Esophagus mucosa (tissue), 1 donor: ENCODE measurements at regions not wholly inside any gene's neighbourhood (a gene's known extent, or its start where the extent isn't known, plus 50 kb on each side); places are given as distances from the start of the nearest gene placed in this dataset.

Experiments
- ATAC-seq: fragments of 200-7000 bp; cut with Tn5 transposase; one replicate; pipeline ENCODE4 v1.9.1; 2020
- donor health status: DM: yes; HTN: yes; CAD: no.

- ATAC-seq, result no peak
These were observed 465.6 kb downstream of the HDGFL1 start for GRCh38 chr6:23034926-23035325.

DNA sequence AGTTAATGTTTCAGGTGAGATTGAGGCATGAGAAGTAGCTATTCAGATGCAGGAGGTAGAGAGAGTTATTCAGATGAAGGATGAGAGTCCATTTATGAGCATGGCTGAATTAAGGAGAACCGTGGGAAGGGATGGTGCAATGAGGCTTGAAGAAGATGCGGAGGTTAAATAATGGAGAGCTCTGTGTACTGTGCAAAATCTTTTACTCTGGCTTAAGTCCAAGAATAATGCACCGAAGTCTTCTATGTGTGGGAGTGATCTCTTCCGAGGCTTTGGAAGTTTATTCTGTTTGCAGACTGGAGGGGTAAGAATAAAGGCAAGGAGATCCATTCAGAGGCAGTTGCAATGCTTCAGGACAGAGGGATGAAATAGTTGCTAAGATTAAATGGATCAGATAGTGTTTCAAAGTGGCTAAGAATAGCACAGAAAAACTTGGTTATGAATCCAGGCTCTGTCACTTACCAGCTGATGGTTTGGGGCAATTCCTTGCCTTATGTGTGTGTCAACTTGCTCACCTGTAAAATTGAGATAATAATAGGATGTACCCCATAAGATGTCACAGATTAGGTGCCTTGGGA, 467.1 kb downstream of the HDGFL1 start:
- ATAC-seq, result no peak

GRCh38 chr6:23040899-23041298, 471.5 kb downstream of the HDGFL1 start:
- ATAC-seq, result no peak

DNA sequence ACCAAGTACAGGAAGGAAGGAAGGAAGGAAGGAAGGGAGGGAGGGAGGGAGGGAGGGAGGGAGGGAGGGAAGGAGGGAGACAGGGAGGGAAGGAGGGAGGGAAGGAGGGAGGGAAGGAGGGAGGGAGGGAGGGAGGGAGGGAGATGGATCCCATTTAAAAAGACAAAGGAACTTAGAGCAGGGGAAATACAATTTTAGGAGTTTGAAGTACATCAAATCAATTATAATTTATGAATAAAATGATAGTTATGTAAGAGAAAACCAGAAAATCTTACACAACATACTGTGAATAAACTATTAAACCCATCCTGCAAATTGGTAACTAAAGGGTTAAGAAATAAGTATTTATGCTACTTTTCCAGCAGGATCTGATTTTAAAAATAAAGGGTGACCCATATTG, 475.9 kb downstream of the HDGFL1 start:
- ATAC-seq, result no peak

- ATAC-seq, result no peak
These were observed 486.2 kb downstream of the HDGFL1 start for GRCh38 chr6:23055523-23055922.

GRCh38 chr6:23073821-23074220, 504.5 kb downstream of the HDGFL1 start:
- no peak for ATAC-seq

DNA sequence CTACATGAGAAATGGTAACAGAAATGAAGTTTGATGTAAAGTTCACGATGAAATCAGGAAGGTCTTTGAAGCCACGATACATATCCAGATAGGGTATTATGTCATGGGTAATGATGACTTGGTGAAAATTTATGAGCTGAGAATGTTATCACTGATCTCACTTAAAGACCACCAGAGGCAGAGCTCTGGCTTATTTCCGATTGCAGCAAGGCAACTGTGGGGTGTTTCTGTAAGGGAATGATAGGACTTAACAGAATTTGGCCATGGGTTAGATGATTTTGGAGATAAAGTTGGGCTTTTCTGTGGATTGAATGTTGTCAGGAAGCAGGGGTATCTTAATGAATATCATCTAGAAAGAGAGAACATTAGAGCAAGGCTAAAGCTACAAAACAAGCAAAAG, 508.4 kb downstream of the HDGFL1 start:
- no peak for ATAC-seq

- no peak for ATAC-seq
These were observed 512.3 kb downstream of the HDGFL1 start for GRCh38 chr6:23081701-23082100.

- ATAC-seq, result no peak
These were observed 516.7 kb downstream of the HDGFL1 start for GRCh38 chr6:23086100-23086499.

- ATAC-seq, result no peak
These were observed 518.1 kb downstream of the HDGFL1 start for GRCh38 chr6:23087471-23087870.

- no peak for ATAC-seq
These were observed 519.4 kb downstream of the HDGFL1 start for GRCh38 chr6:23088761-23089160.

DNA sequence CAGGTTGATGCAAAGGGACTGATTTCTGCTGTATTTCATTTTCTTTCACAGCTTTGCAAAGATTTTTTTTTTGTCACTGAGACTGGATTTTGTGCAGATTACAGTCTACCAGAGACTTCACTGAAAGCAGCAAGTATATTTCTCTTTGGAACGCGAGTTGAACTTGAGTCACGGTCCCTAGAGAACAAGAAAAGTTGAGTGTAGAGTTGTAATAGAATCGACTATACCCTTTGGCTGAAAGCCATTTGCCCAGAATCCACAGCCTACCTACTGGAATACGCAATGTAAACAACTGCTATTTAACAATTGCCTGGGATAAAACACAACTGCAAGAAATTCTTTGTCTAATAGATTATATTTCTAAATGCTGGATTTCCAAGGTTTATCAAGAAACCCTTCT, 520.6 kb downstream of the HDGFL1 start:
- no peak for ATAC-seq

DNA sequence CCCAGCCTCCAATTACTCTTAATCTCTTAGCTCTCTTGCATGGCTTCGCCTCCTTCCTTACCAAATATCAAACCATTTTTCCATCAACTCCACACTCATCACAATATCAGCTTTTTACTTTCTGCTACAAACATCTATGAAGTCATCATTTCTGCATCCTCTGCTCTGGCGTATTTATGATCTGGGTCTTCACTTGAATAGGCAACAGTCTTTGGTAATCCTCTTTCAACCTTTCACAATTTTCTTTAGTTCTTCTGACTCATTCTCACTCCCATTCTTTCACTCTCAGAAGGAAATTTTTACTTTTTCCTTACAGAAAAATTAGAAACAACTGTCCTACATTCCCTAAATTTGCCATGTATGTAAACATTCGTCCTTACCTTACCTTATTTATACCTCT, 522.4 kb downstream of the HDGFL1 start:
- no peak for ATAC-seq

GRCh38 chr6:23096876-23097275, 527.5 kb downstream of the HDGFL1 start:
- no peak for ATAC-seq

DNA sequence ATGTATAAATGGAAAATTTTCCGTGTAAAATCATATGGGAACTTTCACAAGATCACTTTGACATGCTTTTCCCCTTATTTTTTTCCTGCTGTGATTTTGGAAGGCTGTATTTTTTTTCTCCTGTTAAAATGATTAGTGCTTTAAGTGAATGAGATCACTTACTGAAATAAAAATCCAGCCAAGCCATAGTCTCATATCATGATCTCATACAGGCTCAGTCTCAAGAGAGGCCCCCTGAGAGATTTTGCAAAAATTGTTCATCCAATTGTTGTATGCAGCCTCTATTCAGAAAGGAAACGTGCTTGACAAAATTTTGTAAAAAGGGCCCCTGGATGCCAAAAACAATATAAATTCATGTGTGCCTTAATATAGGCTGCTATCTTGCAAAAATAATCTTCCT, 528.2 kb downstream of the HDGFL1 start:
- ATAC-seq, result no peak

DNA sequence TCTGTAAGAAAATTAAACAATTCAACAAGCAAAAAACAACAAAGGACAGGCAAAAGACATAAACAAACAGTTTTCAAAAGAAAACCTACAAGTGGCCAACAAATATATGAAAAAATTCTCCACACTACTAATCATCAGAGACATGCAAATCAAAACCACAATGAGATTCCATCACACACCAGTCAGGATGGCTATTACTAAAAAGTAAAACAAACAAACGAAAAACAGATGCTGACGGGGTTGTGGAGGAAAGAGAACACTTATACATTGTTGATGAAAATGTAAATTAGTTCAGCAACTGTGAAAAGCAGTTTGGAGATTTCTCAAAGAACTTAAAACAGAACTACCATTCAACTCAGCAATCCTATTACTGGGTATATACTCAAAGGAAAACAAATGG, 537.6 kb downstream of the HDGFL1 start:
- no peak for ATAC-seq

DNA sequence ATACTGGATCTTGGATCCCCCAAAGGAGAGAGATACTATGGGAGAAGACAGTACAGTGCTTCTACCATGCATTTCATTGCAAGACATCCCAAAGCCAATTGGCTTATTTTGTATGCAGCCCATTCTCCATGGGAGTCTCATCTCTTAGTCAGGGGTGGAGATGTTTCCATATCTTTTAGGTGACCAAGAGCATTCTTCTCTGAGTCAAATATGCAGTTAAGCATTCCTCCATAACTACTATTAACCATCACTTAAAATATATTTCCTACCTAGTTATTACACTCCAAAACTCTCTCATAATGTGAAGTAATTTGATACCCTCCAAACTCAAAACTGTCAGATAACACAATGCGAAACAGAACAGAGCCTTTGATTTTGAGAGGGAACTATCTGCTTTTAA, 542.6 kb downstream of the HDGFL1 start:
- ATAC-seq, result no peak

DNA sequence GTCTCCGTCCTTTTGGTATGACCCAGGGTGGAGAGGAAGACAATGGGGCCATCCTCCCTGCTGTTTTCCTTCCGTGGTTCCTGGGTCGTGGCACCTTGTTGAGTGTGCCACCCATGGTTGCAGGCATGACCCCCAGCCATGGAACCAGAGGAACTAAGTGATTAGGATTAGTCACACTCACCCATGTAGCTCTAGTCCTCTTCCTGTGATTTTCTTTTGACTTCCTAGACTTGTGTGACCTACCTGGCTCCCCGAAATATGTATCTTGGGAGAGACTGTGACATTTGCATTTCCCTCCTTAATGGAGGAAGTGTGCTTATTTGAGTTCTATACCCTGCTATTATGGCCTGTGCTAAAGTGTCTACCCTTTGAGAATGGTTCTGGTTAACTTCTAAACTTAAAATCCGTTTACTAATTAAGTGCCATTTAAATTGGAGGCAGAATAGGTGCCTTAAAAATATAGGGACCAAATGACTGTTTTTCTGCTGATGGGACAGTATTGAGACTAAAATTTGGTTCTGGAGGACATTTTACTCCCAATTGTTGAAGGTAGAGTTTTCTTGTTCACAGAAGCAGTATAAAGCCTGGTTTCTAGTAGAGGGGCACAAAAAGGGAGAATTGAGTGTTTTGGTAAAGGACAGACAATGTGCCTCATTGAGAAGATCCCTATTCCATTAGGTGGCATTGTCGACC, 545.6 kb downstream of the HDGFL1 start:
- ATAC-seq, result no peak

GRCh38 chr6:23137611-23138010, 568.2 kb downstream of the HDGFL1 start:
- no peak for ATAC-seq

GRCh38 chr6:23140871-23141270, 571.5 kb downstream of the HDGFL1 start:
- ATAC-seq, result no peak

- ATAC-seq, result no peak
These were observed 576.4 kb downstream of the HDGFL1 start for GRCh38 chr6:23145781-23146180.

- no peak for ATAC-seq
These were observed 584.8 kb downstream of the HDGFL1 start for GRCh38 chr6:23154159-23154558.

- no peak for ATAC-seq
These were observed 600.7 kb downstream of the HDGFL1 start for GRCh38 chr6:23170049-23170448.

GRCh38 chr6:23173234-23173633, 603.9 kb downstream of the HDGFL1 start:
- no peak for ATAC-seq
